CD4-positive, CD25-positive, alpha-beta regulatory T cell (primary cell): ENCODE measurements at regions not wholly inside any gene's neighbourhood (a gene's known extent, or its start where the extent isn't known, plus 50 kb on each side); places are given as distances from the start of the nearest gene placed in this dataset.
A peak's percentile ranks its signal among the peaks of the same experiment; 100 is the strongest.
"Not testable (repeated sequence)": the region's sequence is repeated elsewhere in the genome, so short reads cannot be mapped to it uniquely, and the experiment has no call there.

Source experiments
- ATAC-seq, 2 donors: fragments of 150-1000 bp; cut with Tn5 transposase; one replicate each; pipeline ENCODE4 v1.10.0; 2021; ENCODE audit warnings: low read depth in 2 of 2, moderate number of reproducible peaks in 2 of 2, moderate library complexity in 1 of 2
- DNase-seq, 3 donors: peaks; one replicate each; pipeline versions ENCODE4 v3.0.0 to v3.0.0-alpha.2; 2012 to 2022; ENCODE audit warnings: mixed read lengths in 1 of 3
- H3K27ac ChIP-seq: one replicate; pipeline ENCODE4 v1.7.0; 2013; ENCODE audit warnings: mild to moderate bottlenecking, low read length; ENCODE audit not compliant: insufficient read depth, poor library complexity, severe bottlenecking
- H3K27me3 ChIP-seq: one replicate; pipeline ENCODE4 v1.7.0; 2013; ENCODE audit warnings: low read length; ENCODE audit not compliant: control insufficient read depth, insufficient read depth
- H3K36me3 ChIP-seq: one replicate; pipeline ENCODE4 v1.7.0; 2013; ENCODE audit warnings: mild to moderate bottlenecking, low read length, moderate library complexity; ENCODE audit not compliant: control insufficient read depth, insufficient read depth
- H3K4me1 ChIP-seq: 2 replicates; pipeline ENCODE4 v1.7.0; 2013; ENCODE audit warnings: mild to moderate bottlenecking, low read length; ENCODE audit not compliant: insufficient read depth, control insufficient read depth, poor library complexity, severe bottlenecking
- H3K4me3 ChIP-seq: one replicate; pipeline ENCODE4 v1.7.0; 2013; ENCODE audit warnings: low read depth, mild to moderate bottlenecking, low read length, moderate library complexity
- H3K9me3 ChIP-seq, 2 experiments: 1 replicate in 1 of 2; 2 replicates in 1 of 2; pipeline ENCODE4 v1.7.0; 2013; ENCODE audit warnings: low read length in 2 of 2, mild to moderate bottlenecking in 1 of 2, moderate library complexity in 1 of 2; ENCODE audit not compliant: control insufficient read depth in 2 of 2
- H3K27ac Mint-ChIP-seq, 3 donors: one replicate each; pipeline ENCODE4 v1.8.0; 2020 to 2022; ENCODE audit warnings: mild to moderate bottlenecking in 3 of 3, mixed read lengths in 3 of 3, moderate library complexity in 2 of 3
- H3K27me3 Mint-ChIP-seq: one replicate; pipeline ENCODE4 v1.8.0; 2022; ENCODE audit warnings: mild to moderate bottlenecking, mixed read lengths
- H3K36me3 Mint-ChIP-seq: one replicate; pipeline ENCODE4 v1.8.0; 2020; ENCODE audit warnings: mixed read lengths
- H3K4me1 Mint-ChIP-seq, 4 donors: one replicate each; pipeline ENCODE4 v1.8.0; 2020 to 2022; ENCODE audit warnings: mixed read lengths in 4 of 4, mild to moderate bottlenecking in 1 of 4
- H3K4me3 Mint-ChIP-seq, 4 donors: one replicate each; pipeline ENCODE4 v1.8.0; 2020 to 2022; ENCODE audit warnings: mild to moderate bottlenecking in 4 of 4, mixed read lengths in 4 of 4, moderate library complexity in 3 of 4
- H3K9me3 Mint-ChIP-seq, 7 donors: one replicate each; pipeline ENCODE4 v1.8.0; 2020 to 2022; ENCODE audit warnings: mixed read lengths in 7 of 7, mild to moderate bottlenecking in 3 of 7, moderate library complexity in 2 of 7

GRCh38 chr1:112855152-112855828 is 100.7 kb downstream of the SLC16A1 start:
- ATAC-seq = no peak
- Mint-ChIP-seq H3K9me3 (no peaks in the 10 kb centered on the region), H3K4me1 (peaks cover 0 to 5% (median under 1%) of the 10 kb centered on the region in 4 donors), H3K27ac (peak overlapping the region in 1 of 3 donors; percentile 32), H3K27me3 (peaks cover 44% of the 10 kb centered on the region), H3K36me3 (no peaks in the 10 kb centered on the region), H3K4me3 (peak overlapping the region in 2 of 4 donors; percentile 4 to 80)
- Histone ChIP-seq H3K9me3 (no peaks in the 10 kb centered on the region), H3K27ac (no peak overlapping the region), H3K4me1 (no peaks in the 10 kb centered on the region), H3K27me3 (peaks cover 12% of the 10 kb centered on the region), H3K36me3 (no peaks in the 10 kb centered on the region), H3K4me3 (no peak overlapping the region)
- no peak for DNase-seq

GRCh38 chr1:112854368-112854984 is 101.5 kb downstream of the SLC16A1 start:
- not testable (repeated sequence) for H3K9me3 ChIP-seq, H3K4me3 ChIP-seq, H3K4me1 Mint-ChIP-seq, H3K4me3 Mint-ChIP-seq, H3K4me1 ChIP-seq, H3K36me3 ChIP-seq, DNase-seq, ATAC-seq, H3K36me3 Mint-ChIP-seq, H3K9me3 Mint-ChIP-seq, H3K27ac ChIP-seq, H3K27ac Mint-ChIP-seq
- H3K27me3 ChIP-seq = peaks cover 12% of the 10 kb centered on the region
- peaks cover 49% of the 10 kb centered on the region for H3K27me3 Mint-ChIP-seq

GRCh38 chr1:112853915-112854314 is 102.1 kb downstream of the SLC16A1 start:
- H3K27me3 Mint-ChIP-seq = peaks cover 54% of the 10 kb centered on the region

GRCh38 chr1:112852934-112853333 is 103.1 kb downstream of the SLC16A1 start:
- Histone ChIP-seq H3K27ac (no peak overlapping the region), H3K9me3 (no peaks in the 10 kb centered on the region), H3K36me3 (no peaks in the 10 kb centered on the region), H3K27me3 (peaks cover 12% of the 10 kb centered on the region), H3K4me1 (no peaks in the 10 kb centered on the region), H3K4me3 (no peak overlapping the region)
- DNase-seq (no peak), ATAC-seq (no peak)
- peaks cover 0 to 5% (median under 1%) of the 10 kb centered on the region in 4 donors for H3K4me1 Mint-ChIP-seq
- peaks cover 63% of the 10 kb centered on the region for H3K27me3 Mint-ChIP-seq
- no peaks in the 10 kb centered on the region for H3K9me3 Mint-ChIP-seq
- no peak overlapping the region for H3K4me3 Mint-ChIP-seq
- H3K36me3 Mint-ChIP-seq = no peaks in the 10 kb centered on the region
- H3K27ac Mint-ChIP-seq = no peak overlapping the region

More at GRCh38 chr1:112853915-112854314, 102.1 kb downstream of the SLC16A1 start:
- H3K9me3 ChIP-seq, H3K9me3 Mint-ChIP-seq, DNase-seq, H3K4me3 ChIP-seq, H3K27ac Mint-ChIP-seq, H3K36me3 ChIP-seq, ATAC-seq, H3K4me1 Mint-ChIP-seq, H3K27ac ChIP-seq, H3K4me1 ChIP-seq, H3K36me3 Mint-ChIP-seq: not testable (repeated sequence)
- peaks cover 12% of the 10 kb centered on the region for H3K27me3 ChIP-seq
- H3K4me3 Mint-ChIP-seq = peak overlapping the region in 2 of 4 donors; percentile 3 to 22

- Histone ChIP-seq H3K4me3 (no peak overlapping the region), H3K27ac (no peak overlapping the region), H3K36me3 (no peaks in the 10 kb centered on the region), H3K4me1 (no peaks in the 10 kb centered on the region), H3K27me3 (peaks cover 12% of the 10 kb centered on the region), H3K9me3 (no peaks in the 10 kb centered on the region)
- Mint-ChIP-seq H3K27me3 (peaks cover 64% of the 10 kb centered on the region), H3K27ac (no peak overlapping the region), H3K9me3 (no peaks in the 10 kb centered on the region), H3K36me3 (no peaks in the 10 kb centered on the region), H3K4me1 (peaks cover 0 to 5% (median under 1%) of the 10 kb centered on the region in 4 donors), H3K4me3 (no peak overlapping the region)
- ATAC-seq (no peak), DNase-seq (no peak)
Observed at GRCh38 chr1:112852276-112852675, 103.7 kb downstream of the SLC16A1 start.

GRCh38 chr1:112850034-112850757 is 105.8 kb downstream of the SLC16A1 start:
- peaks cover 0 to 5% (median 2%) of the 10 kb centered on the region in 4 donors for H3K4me1 Mint-ChIP-seq
- H3K36me3 Mint-ChIP-seq = no peaks in the 10 kb centered on the region
- H3K4me3 Mint-ChIP-seq = no peak overlapping the region
- H3K9me3 Mint-ChIP-seq = no peaks in the 10 kb centered on the region
- Histone ChIP-seq H3K27me3 (peaks cover 8% of the 10 kb centered on the region), H3K9me3 (no peaks in the 10 kb centered on the region), H3K27ac (no peak overlapping the region), H3K4me3 (no peak overlapping the region), H3K36me3 (no peaks in the 10 kb centered on the region), H3K4me1 (no peaks in the 10 kb centered on the region)
- no peak for ATAC-seq
- H3K27ac Mint-ChIP-seq = no peak overlapping the region
- DNase-seq = no peak
- H3K27me3 Mint-ChIP-seq = peaks cover 66% of the 10 kb centered on the region

GRCh38 chr1:112849425-112850033 is 106.5 kb downstream of the SLC16A1 start:
- Histone ChIP-seq H3K27ac (no peak overlapping the region), H3K27me3 (peaks cover 8% of the 10 kb centered on the region), H3K4me1 (no peaks in the 10 kb centered on the region), H3K4me3 (no peak overlapping the region), H3K9me3 (no peaks in the 10 kb centered on the region), H3K36me3 (no peaks in the 10 kb centered on the region)
- no peak for DNase-seq
- Mint-ChIP-seq H3K9me3 (no peaks in the 10 kb centered on the region), H3K4me3 (no peak overlapping the region), H3K27me3 (peaks cover 62% of the 10 kb centered on the region), H3K36me3 (no peaks in the 10 kb centered on the region), H3K27ac (no peak overlapping the region), H3K4me1 (peaks cover 0 to 5% (median 0%) of the 10 kb centered on the region in 4 donors)
- no peak for ATAC-seq
